CD14-positive monocyte (primary cell): ENCODE measurements at regions not wholly inside any gene's neighbourhood (a gene's known extent, or its start where the extent isn't known, plus 50 kb on each side); places are given as distances from the start of the nearest gene placed in this dataset.
A peak's percentile ranks its signal among the peaks of the same experiment; 100 is the strongest.

Experiments used
- DNase-seq, 3 donors: peaks; one replicate each; pipeline ENCODE4 v3.0.0-alpha.2; 2011 to 2022
- H2AFZ ChIP-seq: 2 replicates; pipeline ENCODE4 v1.6.0; 2012; ENCODE audit warnings: mild to moderate bottlenecking, low read depth, low read length, inconsistent platforms; ENCODE audit not compliant: insufficient read depth, poor library complexity, severe bottlenecking
- H3K27ac ChIP-seq, 2 donors: 1 replicate in 1 of 2; 2 replicates in 1 of 2; pipeline ENCODE4 v1.5.1; 2012 to 2013; ENCODE audit warnings: low read length in 2 of 2, control low read depth in 1 of 2, inconsistent platforms in 1 of 2, low read depth in 1 of 2, mild to moderate bottlenecking in 1 of 2
- H3K27me3 ChIP-seq, 2 donors: one replicate each; pipeline versions ENCODE4 v1.6.0 to v1.6.1; 2011 to 2013; ENCODE audit warnings: low read length in 2 of 2; ENCODE audit not compliant: control insufficient read depth in 2 of 2, insufficient read depth in 2 of 2
- H3K36me3 ChIP-seq, 2 donors: replicated peaks in 1 of 2; 1 replicate in 1 of 2; 2 replicates in 1 of 2; pipeline versions ENCODE4 v1.5.1 to v1.6.1; 2012 to 2013; ENCODE audit warnings: low read length in 2 of 2, control low read depth in 1 of 2, inconsistent platforms in 1 of 2, mild to moderate bottlenecking in 1 of 2; ENCODE audit not compliant: insufficient read depth in 2 of 2, control insufficient read depth in 1 of 2
- H3K4me1 ChIP-seq, 2 donors: 1 replicate in 1 of 2; 2 replicates in 1 of 2; pipeline versions ENCODE4 v1.5.1 to v1.6.1; 2012 to 2013; ENCODE audit warnings: low read length in 2 of 2, control low read depth in 1 of 2, inconsistent platforms in 1 of 2, mild to moderate bottlenecking in 1 of 2, moderate library complexity in 1 of 2; ENCODE audit not compliant: insufficient read depth in 2 of 2, control insufficient read depth in 1 of 2
- H3K4me2 ChIP-seq: replicated peaks from 2 replicates; pipeline ENCODE3; 2012; ENCODE audit warnings: low read length, moderate library complexity, mild to moderate bottlenecking; ENCODE audit not compliant: poor library complexity, severe bottlenecking; ENCODE audit errors: extremely low read depth
- H3K4me3 ChIP-seq, 3 experiments: fragments of 200-600 bp in 1 of 3; sonication (generic) in 1 of 3; replicated peaks in 1 of 3; 1 replicate in 2 of 3; 2 replicates in 1 of 3; pipeline ENCODE4 v1.5.1; 2011 to 2013; ENCODE audit warnings: low read length in 3 of 3, mild to moderate bottlenecking in 3 of 3, control low read depth in 2 of 3, low read depth in 2 of 3, inconsistent platforms in 1 of 3, moderate library complexity in 1 of 3
- H3K79me2 ChIP-seq: 2 replicates; pipeline ENCODE4 v1.6.0; 2012; ENCODE audit warnings: mild to moderate bottlenecking, control low read depth, inconsistent platforms, low read length, moderate library complexity; ENCODE audit not compliant: insufficient read depth
- H3K9ac ChIP-seq: 2 replicates; pipeline ENCODE4 v1.6.0; 2017; ENCODE audit warnings: low read length, mild to moderate bottlenecking; ENCODE audit not compliant: insufficient read depth, poor library complexity, severe bottlenecking
- H3K9me3 ChIP-seq, 2 donors: replicated peaks in 1 of 2; 1 replicate in 1 of 2; 2 replicates in 1 of 2; pipeline versions ENCODE4 v1.5.1 to v1.6.1; 2012 to 2013; ENCODE audit warnings: low read length in 2 of 2, control low read depth in 1 of 2; ENCODE audit not compliant: control insufficient read depth in 1 of 2, insufficient read depth in 1 of 2
- H4K20me1 ChIP-seq: 2 replicates; pipeline ENCODE4 v1.6.0; 2012; ENCODE audit warnings: mild to moderate bottlenecking, low read length, control low read depth, moderate library complexity; ENCODE audit not compliant: insufficient read depth
- H3K27ac Mint-ChIP-seq, 7 donors: one replicate each; pipeline ENCODE4 v1.8.0; 2020; ENCODE audit warnings: mild to moderate bottlenecking in 7 of 7, mixed read lengths in 7 of 7, moderate library complexity in 6 of 7, inconsistent platforms in 2 of 7
- H3K27me3 Mint-ChIP-seq, 3 donors: one replicate each; pipeline ENCODE4 v1.8.0; 2021 to 2022; ENCODE audit warnings: low read depth in 3 of 3, mild to moderate bottlenecking in 3 of 3, mixed read lengths in 3 of 3, moderate library complexity in 3 of 3, inconsistent platforms in 1 of 3
- H3K36me3 Mint-ChIP-seq, 2 donors: one replicate each; pipeline ENCODE4 v1.8.0; 2020; ENCODE audit warnings: mixed read lengths in 2 of 2, inconsistent platforms in 1 of 2, mild to moderate bottlenecking in 1 of 2
- H3K4me1 Mint-ChIP-seq: one replicate; pipeline ENCODE4 v1.8.0; 2020; ENCODE audit warnings: mild to moderate bottlenecking, mixed read lengths
- H3K4me3 Mint-ChIP-seq, 2 donors: one replicate each; pipeline ENCODE4 v1.8.0; 2020; ENCODE audit warnings: mild to moderate bottlenecking in 2 of 2, mixed read lengths in 2 of 2, moderate library complexity in 1 of 2
- H3K9me3 Mint-ChIP-seq, 7 donors: one replicate each; pipeline ENCODE4 v1.8.0; 2020 to 2022; ENCODE audit warnings: mixed read lengths in 7 of 7, mild to moderate bottlenecking in 6 of 7, moderate library complexity in 6 of 7, inconsistent platforms in 2 of 7
- WGBS: methylation state at CpG from one replicate; pipeline ENCODE4 v1.1.5; 2013; ENCODE audit warnings: missing lambda C conversion rate; ENCODE audit not compliant: insufficient coverage; 5-methylcytosine and 5-hydroxymethylcytosine counted together
- intact Hi-C, 2 donors: fragments of 100-400 bp; cut with micrococcal nuclease; formaldehyde crosslinking; loops; one replicate each; pipeline versions ENCODE4 v1.15.0 to v1.15.1; 2023
- TF ChIP-seq, protein P1 (sequence below): fragments of 200-600 bp; IDR thresholded peaks from one replicate; pipeline ENCODE4 v1.8.0; 2022; ENCODE audit warnings: antibody characterized with exemption, mild to moderate bottlenecking

DNA sequence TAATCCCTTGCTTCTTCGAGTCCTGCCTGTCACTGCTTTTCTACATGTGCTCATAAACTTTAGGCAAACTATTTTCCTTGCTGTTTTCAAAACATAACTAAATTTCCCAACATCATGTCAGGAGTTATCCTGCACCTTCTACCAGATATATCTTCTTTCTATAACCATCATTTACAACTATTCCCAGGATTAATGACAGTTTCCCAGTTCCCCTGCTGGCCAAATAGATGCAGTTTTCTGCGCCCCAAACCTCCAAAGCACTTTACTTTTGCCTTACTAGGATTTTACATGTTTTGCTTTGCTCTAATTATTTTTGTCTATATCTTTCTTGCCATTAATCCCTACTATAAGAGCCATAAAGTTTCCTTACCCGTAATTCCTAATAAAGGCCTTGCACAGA is 122.5 kb downstream of the GLUL start:
- H3K27me3 Mint-ChIP-seq: peaks cover 0 to 2% (median 1%) of the 10 kb centered on the region in 3 donors
- no peak overlapping the region for H3K27ac ChIP-seq
- H3K36me3 ChIP-seq: no peaks in the 10 kb centered on the region
- H3K27me3 ChIP-seq: no peaks in the 10 kb centered on the region
- no peak for DNase-seq
- no peaks in the 10 kb centered on the region for H3K9me3 ChIP-seq
- intact Hi-C loops: no loop called here
- peaks cover 0 to 2% (median 0%) of the 10 kb centered on the region in 7 donors for H3K9me3 Mint-ChIP-seq
- no peaks in the 10 kb centered on the region for H4K20me1 ChIP-seq
- no peaks in the 10 kb centered on the region for H3K79me2 ChIP-seq
- H2AFZ ChIP-seq: no peak overlapping the region
- H3K27ac Mint-ChIP-seq: peak overlapping the region in 1 of 7 donors; percentile 31
- peaks cover 22% of the 10 kb centered on the region for H3K4me1 Mint-ChIP-seq
- peak overlapping the region in 1 of 3 experiments; percentile 45 for H3K4me3 ChIP-seq
- peaks cover 20 to 22% of the 10 kb centered on the region in 2 donors for H3K4me1 ChIP-seq
- TF ChIP-seq, protein P1, sequence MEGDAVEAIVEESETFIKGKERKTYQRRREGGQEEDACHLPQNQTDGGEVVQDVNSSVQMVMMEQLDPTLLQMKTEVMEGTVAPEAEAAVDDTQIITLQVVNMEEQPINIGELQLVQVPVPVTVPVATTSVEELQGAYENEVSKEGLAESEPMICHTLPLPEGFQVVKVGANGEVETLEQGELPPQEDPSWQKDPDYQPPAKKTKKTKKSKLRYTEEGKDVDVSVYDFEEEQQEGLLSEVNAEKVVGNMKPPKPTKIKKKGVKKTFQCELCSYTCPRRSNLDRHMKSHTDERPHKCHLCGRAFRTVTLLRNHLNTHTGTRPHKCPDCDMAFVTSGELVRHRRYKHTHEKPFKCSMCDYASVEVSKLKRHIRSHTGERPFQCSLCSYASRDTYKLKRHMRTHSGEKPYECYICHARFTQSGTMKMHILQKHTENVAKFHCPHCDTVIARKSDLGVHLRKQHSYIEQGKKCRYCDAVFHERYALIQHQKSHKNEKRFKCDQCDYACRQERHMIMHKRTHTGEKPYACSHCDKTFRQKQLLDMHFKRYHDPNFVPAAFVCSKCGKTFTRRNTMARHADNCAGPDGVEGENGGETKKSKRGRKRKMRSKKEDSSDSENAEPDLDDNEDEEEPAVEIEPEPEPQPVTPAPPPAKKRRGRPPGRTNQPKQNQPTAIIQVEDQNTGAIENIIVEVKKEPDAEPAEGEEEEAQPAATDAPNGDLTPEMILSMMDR: peak; percentile 17
- 73% methylated on average over 1 of the region's 3 CpGs for WGBS
- peak overlapping the region; percentile 44 for H3K4me2 ChIP-seq
- H3K4me3 Mint-ChIP-seq: peak overlapping the region in 1 of 2 donors; percentile 78
- H3K9ac ChIP-seq: no peak overlapping the region
- no peaks in the 10 kb centered on the region for H3K36me3 Mint-ChIP-seq

DNA sequence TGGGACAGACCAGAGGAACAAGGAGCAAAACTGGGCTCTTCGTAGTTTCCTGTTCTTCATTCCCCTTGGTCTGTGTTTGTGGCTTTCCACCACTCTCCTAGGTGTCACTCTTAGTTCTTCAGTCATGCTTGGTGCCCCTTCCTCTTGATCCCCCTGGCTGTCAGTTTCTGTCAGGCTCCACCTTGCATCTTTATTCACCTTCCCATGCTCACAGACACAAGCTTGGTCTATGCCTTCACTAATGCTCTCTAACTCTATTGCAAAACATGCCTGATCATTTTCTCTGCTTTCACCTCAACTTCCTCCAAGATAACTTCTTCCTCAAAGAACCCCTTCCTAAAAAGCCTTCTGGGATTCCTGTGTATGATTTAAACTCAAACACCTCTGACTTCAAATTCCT is 122.9 kb downstream of the GLUL start:
- H4K20me1 ChIP-seq: no peaks in the 10 kb centered on the region
- peak overlapping the region in 1 of 3 experiments; percentile 45 for H3K4me3 ChIP-seq
- H3K9me3 ChIP-seq: no peaks in the 10 kb centered on the region
- peak; percentile 19 to 39 (median 32) for DNase-seq
- peak overlapping the region in 5 of 7 donors; percentile 24 to 82 (median 75) for H3K27ac Mint-ChIP-seq
- H3K9ac ChIP-seq: no peak overlapping the region
- peaks cover 0 to 2% (median 1%) of the 10 kb centered on the region in 3 donors for H3K27me3 Mint-ChIP-seq
- 9% methylated on average over 1 of the region's 1 CpG for WGBS
- no peaks in the 10 kb centered on the region for H3K79me2 ChIP-seq
- intact Hi-C loops: no loop called here
- peak overlapping the region; percentile 56 to 78 for H3K4me3 Mint-ChIP-seq
- TF ChIP-seq, protein P1: no peak
- no peaks in the 10 kb centered on the region for H3K36me3 Mint-ChIP-seq
- peak overlapping the region; percentile 44 for H3K4me2 ChIP-seq
- peaks cover 0 to 2% (median 0%) of the 10 kb centered on the region in 7 donors for H3K9me3 Mint-ChIP-seq
- no peak overlapping the region for H3K27ac ChIP-seq
- H2AFZ ChIP-seq: peak overlapping the region; percentile 58
- H3K36me3 ChIP-seq: no peaks in the 10 kb centered on the region
- H3K4me1 ChIP-seq: peaks cover 20 to 22% of the 10 kb centered on the region in 2 donors
- peaks cover 22% of the 10 kb centered on the region for H3K4me1 Mint-ChIP-seq
- no peaks in the 10 kb centered on the region for H3K27me3 ChIP-seq
